Hippocampal formation (tissue), 2 donors: ENCODE measurements at regions not wholly inside any gene's neighbourhood (a gene's known extent, or its start where the extent isn't known, plus 50 kb on each side); places are given as distances from the start of the nearest gene placed in this dataset.

ENCODE experiments used
- DNase-seq, 2 donors: peaks; one replicate each; lab custom pipeline; 2025; lab: John Stamatoyannopoulos, UW

DNA sequence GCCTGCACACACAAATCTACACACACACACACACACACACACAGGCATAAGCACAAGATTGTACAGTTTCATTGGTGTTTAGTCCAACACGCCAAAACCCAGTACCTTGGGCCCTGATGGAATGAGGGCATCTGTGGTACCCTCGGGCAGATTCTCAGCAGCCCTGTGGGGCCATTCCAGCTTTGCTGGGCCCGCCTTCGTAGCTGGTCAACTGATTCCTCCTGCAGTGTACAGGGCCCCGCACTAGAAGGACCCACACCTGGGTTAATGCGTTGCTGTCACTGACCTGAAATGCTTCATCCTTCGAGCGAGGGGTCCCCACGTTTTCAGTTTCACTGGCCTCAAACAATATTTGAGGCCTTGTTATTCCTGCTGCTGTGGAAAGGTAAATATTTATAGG, 731.2 kb downstream of the BRD1 start:
- no peak for DNase-seq

DNA sequence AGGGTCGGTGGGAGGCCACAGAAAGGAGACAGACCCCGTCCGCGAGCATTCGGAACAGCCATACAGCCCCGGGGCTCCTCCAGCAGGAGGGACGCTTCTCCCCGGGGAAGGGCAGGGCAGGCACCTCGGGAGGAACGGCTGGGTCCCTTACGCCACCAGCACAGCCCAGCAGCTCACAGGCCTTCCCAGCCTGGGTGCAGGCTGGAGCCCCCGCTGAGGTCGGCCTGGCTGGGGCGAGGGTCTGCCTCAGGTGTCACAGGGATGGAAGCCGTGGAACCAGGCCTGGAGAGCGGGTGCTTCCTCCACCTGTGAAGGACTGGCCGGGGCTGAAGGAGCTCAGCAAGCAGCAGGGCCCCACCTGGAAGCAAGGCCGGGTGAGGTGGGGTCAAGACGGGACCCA, 732.3 kb downstream of the BRD1 start:
- no peak for DNase-seq

- no peak for DNase-seq
Observed at GRCh38 chr22:49094858-49095257, 732.8 kb downstream of the BRD1 start.

DNA sequence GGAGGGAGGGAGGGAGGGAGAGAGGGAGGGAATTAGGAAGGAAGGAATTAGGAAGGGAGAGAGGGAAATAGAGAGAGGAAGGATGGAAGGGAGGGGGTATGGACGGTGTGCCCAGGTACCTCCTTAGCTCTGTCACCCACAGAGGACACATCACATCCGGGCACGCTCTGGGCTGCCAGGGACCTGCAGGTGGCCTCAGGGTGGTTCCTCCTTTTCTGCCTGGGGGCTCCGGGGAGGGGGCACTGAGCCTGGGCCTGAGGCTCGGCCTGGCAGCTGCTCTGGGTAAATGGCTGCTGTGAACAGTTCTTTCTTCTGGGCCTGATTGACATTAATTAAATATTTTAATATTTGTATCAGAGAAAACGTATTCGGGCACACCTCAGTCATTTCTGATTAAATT, 733.5 kb downstream of the BRD1 start:
- DNase-seq = no peak

GRCh38 chr22:49093192-49093880, 734.3 kb downstream of the BRD1 start:
- no peak for DNase-seq

DNA sequence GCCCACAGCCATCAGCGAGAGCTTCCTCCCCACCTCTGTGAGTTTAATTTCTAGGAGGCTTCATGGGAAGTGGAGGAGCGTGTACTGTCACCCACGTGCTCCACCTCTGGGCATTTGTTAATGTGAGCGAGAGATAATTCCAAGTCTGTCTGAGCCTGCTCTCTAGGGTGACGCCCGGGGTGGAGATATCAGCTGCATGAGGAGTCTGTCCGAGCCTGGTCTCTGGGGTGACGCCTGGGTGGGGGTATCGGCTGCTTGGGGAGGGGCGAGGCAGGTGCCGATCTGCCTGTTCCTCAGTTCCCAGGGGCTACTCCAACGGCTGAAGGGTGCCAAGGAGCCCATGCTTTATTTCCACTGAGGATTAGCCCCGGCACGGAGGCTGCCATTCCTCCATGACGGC, 735.0 kb downstream of the BRD1 start:
- DNase-seq = no peak

- no peak for DNase-seq
Observed at GRCh38 chr22:49091917-49092545, 735.6 kb downstream of the BRD1 start.

DNA sequence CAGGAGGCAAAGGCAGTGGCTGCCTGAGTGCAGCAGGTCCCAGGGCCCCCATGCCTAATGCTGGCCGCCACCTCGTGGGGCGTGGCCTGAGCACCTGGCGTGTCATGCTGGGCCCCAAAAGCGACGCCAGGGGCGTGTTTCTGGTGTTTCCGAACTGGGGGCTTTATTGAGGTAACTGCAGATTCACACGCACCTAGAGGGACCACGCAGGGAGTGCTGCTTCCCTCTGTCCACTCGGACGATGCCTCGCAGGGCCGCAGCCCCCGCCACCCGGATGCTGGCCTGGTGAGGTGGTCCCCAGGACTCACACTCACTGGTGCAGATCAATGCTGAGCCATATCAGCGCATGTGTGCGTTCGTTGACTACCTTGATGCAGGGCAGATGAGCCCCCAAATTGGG, 736.2 kb downstream of the BRD1 start:
- DNase-seq = no peak

GRCh38 chr22:49090853-49091135, 736.9 kb downstream of the BRD1 start:
- DNase-seq = no peak

- no peak for DNase-seq
Observed at GRCh38 chr22:49090061-49090852, 737.4 kb downstream of the BRD1 start.

GRCh38 chr22:49088801-49089791, 738.6 kb downstream of the BRD1 start:
- DNase-seq = no peak

- DNase-seq = no peak
Observed at GRCh38 chr22:49087716-49088601, 739.7 kb downstream of the BRD1 start.

DNA sequence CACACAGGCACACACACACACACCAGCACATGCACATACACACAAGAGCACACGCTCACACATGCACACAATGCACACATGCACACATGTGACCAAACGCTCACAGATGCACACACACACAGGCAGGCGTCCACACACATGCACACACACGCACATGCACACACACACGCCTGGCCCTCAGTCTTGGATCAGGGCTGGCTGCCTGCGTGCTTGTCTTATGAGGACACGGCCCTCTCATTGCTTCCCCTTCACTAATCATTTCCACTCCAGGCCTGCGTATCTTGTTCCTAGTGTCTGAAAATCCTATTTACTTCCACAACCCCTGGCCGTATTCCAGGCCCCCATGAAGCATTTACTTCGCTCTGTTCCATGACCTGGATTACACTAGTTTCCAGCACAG, 740.5 kb downstream of the BRD1 start:
- DNase-seq = no peak

DNA sequence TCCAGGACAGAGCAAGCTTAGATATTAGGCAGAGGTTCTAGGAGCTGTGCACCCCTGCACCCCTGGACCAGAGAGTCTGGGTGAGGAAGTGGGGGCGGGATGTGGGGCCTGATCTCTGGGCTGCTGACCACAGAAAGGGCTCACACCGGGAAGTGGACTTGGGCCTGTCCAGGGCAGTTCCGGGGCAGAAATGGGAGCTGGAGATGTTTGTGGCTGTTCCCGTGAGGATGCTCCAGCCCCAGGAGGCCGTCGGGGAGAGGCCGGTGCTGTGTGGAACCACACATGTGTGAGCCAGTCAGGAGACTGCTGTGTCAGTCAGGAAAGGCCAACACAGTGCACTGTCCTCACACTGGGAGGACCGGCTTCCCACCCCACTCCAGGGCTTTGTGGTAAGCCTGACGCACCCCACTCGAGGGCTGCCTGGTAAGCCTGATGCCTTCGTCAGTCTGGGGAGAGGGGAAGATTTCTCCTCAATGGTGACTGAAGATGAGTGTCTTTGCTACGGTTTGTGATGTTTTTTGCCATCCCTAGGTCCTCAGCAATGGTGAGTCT, 741.0 kb downstream of the BRD1 start:
- no peak for DNase-seq

DNA sequence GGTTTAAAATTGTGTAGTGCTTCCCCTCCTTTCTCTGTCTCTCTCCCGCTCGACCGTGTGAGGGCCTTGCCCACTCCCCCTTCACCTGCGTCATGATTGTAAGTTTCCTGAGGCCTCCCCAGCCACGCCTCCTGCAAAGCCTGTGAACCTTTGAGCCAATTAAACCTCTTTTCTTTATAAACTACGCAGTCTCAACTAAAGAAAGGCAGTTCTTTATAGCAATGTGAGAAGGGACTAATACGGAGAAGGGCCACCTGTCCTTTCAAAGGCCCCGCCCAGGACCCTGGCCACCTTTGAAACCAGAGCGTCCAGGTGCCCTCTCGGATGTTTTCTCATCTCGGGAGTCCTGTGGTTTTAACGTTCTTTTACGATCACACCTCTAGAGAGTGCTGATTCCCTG, 741.5 kb downstream of the BRD1 start:
- no peak for DNase-seq

DNA sequence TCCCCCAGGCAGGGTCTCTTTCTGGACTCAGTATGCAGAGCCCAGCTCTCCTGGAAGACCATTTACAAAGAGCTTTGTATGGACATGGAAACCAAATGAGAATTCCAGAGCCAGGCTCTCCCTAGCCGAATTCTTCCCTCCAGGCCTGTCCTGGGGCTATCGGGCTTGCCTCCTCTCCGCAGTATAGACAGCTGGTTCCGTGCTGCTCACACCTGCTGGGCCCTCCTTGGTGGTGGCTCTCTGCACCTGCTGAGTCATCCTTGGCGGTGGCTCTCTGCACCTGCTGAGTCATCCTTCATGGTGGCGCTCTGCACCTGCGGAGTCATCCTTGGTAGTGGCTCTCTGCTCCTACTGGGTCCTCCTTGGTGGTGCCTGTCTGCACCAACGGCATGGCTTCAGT, 743.5 kb downstream of the BRD1 start:
- DNase-seq = no peak

DNA sequence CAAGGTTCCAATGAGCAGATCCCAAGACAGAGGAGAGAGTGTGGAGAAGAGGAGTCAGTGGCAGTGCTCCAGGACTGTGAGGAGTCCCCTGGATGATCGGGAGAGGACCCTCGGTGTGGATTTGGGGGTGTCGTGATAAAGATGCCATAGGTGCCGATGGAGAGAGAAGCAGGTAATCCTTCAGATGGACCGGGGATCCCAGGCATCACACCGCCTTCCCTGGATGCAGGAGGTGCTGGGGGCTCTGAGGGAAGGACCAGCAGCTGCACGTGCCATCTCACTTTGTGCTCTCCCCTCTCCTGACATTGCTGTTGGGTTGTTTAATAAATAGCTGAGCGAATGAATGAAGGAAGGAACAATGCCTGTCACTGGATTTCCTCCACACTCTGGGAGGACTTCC, 744.1 kb downstream of the BRD1 start:
- no peak for DNase-seq

DNA sequence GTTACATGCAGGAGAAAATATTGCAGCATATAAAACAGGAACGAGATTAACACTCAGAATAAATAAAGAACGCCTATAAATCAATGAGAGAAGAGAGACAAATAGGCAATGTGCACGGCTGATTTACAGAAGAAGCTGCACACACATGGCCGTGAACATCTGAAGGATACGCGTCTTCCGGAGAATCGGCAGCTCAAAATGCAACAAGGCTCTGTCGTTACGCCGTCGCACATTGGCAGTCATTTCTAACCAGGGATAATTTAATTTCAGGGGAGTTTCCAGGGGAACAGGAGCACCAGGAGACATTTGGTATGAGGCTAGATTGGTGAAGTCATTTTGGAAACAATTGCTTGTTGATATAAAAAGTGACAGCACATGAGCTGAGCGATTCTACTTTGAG, 745.2 kb downstream of the BRD1 start:
- DNase-seq = no peak

DNA sequence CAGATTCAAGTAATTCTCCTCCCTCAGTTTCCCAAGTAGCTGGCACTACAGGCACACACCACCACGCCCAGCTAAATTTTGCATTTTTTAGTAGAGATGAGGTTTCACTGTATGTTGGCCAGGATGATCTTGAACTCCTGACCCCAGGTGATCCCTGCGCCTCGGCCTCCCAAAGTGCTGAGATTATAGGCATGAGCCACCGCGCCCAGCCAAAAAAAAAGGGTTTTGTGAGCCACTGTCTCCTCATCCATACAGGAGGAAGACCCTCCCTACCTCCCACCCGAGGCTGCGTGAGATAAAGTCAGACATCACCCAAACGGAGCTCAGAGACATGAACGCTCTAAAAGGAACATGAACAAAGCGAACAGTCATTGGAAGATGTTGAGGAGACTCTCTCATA, 745.7 kb downstream of the BRD1 start:
- DNase-seq = no peak

DNA sequence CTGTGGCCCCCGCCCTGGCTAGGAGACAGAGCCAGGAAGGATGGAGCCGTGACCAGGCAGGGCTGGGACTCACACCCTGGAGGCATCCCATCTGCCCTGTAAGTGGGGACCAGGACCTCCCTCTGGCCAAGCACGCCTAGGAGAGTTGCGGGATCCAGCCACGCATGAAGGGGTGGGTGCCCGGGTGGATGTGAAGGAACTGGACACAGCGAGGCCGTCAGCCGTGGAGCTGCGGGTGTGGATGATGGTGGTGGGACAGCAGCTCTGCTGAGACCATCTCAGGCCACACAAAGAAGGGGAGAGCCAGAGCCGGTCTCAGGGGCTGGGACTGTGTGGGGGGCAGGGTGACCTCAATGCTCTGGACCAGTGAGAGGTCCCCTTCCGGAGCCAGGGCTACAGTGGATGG, 746.4 kb downstream of the BRD1 start:
- no peak for DNase-seq

- no peak for DNase-seq
Observed at GRCh38 chr22:49080631-49081030, 747.0 kb downstream of the BRD1 start.
